K562 (cell line): ENCODE measurements at regions not wholly inside any gene's neighbourhood (a gene's known extent, or its start where the extent isn't known, plus 50 kb on each side); places are given as distances from the start of the nearest gene placed in this dataset.
A peak's percentile ranks its signal among the peaks of the same experiment; 100 is the strongest.

Experiments
- ATAC-seq: fragments of 200-7000 bp; cut with Tn5 transposase; 3 replicates; pipeline ENCODE4 v1.9.1; 2020; ENCODE audit warnings: moderate library complexity
- BruUV-seq: library from RNA; stranded (reverse); fragments of 400-500 nt; replicated peaks from 2 replicates; lab custom pipeline; 2021; lab: Mats Ljungman, UMichigan
- CTCF ChIA-PET: fragments of 300-600 bp; formaldehyde crosslinking; extraction: SDS; loops from one replicate; lab custom pipeline; 2021; ENCODE audit warnings: low intra/inter-chr PET ratio; lab: Yijun Ruan, JAX
- POLR2A ChIA-PET: fragments of 300-600, 350-650 bp; sonication (Branson Sonifier 250); formaldehyde crosslinking; extraction: SDS; loops from one replicate; lab custom pipeline; 2021; ENCODE audit warnings: antibody characterized with exemption, inconsistent platforms; lab: Yijun Ruan, JAX
- DNase-seq, 4 experiments: peaks; one replicate each; pipeline versions ENCODE4 v3.0.0 to v3.0.0-alpha.2; 2011 to 2018; ENCODE audit warnings: low spot score in 3 of 4, mixed read lengths in 3 of 4; ENCODE audit errors: extremely low read depth in 1 of 4
- FAIRE-seq: peaks from 2 replicates; lab custom pipeline; 2011; peaks lifted over from hg19 to GRCh38; lab: Jason Lieb, UNC
- H2AFZ ChIP-seq: 2 replicates; pipeline ENCODE4 v1.6.0; 2011; ENCODE audit warnings: low read depth, low read length, control low read depth, inconsistent platforms
- H3K27ac ChIP-seq: fragments of 200-600 bp; 3 replicates; pipeline ENCODE4 v1.8.0; 2011; ENCODE audit warnings: low read depth, mild to moderate bottlenecking, control low read depth, inconsistent platforms, low read length, moderate library complexity, mixed read lengths; ENCODE audit errors: extremely low read depth
- H3K27me3 ChIP-seq, 2 experiments: fragments of 300-600 bp in 1 of 2; 2 replicates in 1 of 2; 3 replicates in 1 of 2; pipeline versions ENCODE4 v1.6.0 to v1.8.0; 2011; ENCODE audit warnings: inconsistent platforms in 2 of 2, low read length in 2 of 2, mild to moderate bottlenecking in 1 of 2, mixed read lengths in 1 of 2, moderate library complexity in 1 of 2; ENCODE audit not compliant: control insufficient read depth in 2 of 2, insufficient read depth in 2 of 2
- H3K36me3 ChIP-seq: fragments of 300-600 bp; 3 replicates; pipeline ENCODE4 v1.8.0; 2011; ENCODE audit warnings: mild to moderate bottlenecking, low read length, inconsistent platforms; ENCODE audit not compliant: control insufficient read depth, insufficient read depth
- H3K4me1 ChIP-seq, 2 experiments: fragments of 200-600 bp in 1 of 2; replicated peaks in 1 of 2; 2 replicates in 1 of 2; 3 replicates in 1 of 2; pipeline versions ENCODE4 v1.5.1 to v1.8.0; 2011; ENCODE audit warnings: inconsistent platforms in 2 of 2, low read length in 2 of 2, mild to moderate bottlenecking in 1 of 2, mixed read lengths in 1 of 2, moderate library complexity in 1 of 2; ENCODE audit not compliant: control insufficient read depth in 2 of 2, insufficient read depth in 2 of 2
- H3K4me2 ChIP-seq: 2 replicates; pipeline ENCODE4 v1.6.1; 2011; ENCODE audit warnings: low read length, control low read depth, inconsistent platforms, mixed read lengths; ENCODE audit not compliant: insufficient read depth
- H3K4me3 ChIP-seq: fragments of 200-600 bp; sonication (generic), shearing (Covaris generic); 2 replicates; pipeline ENCODE4 v1.5.1; 2016; ENCODE audit warnings: control low read depth, inconsistent platforms
- H3K79me2 ChIP-seq: fragments of 200-600 bp; 3 replicates; pipeline ENCODE4 v1.8.0; 2011; ENCODE audit warnings: low read length, inconsistent platforms; ENCODE audit not compliant: control insufficient read depth, insufficient read depth
- H3K9ac ChIP-seq, 2 experiments: 2 replicates each; pipeline versions ENCODE4 v1.6.0 to v1.6.1; 2011; ENCODE audit warnings: low read depth in 2 of 2, low read length in 2 of 2, control low read depth in 1 of 2, inconsistent platforms in 1 of 2, mild to moderate bottlenecking in 1 of 2, mixed read lengths in 1 of 2; ENCODE audit not compliant: insufficient read depth in 1 of 2
- H3K9me1 ChIP-seq: one replicate; pipeline ENCODE4 v1.6.0; 2011; ENCODE audit warnings: inconsistent platforms, mild to moderate bottlenecking, low read length, moderate library complexity; ENCODE audit not compliant: control insufficient read depth, insufficient read depth
- H3K9me3 ChIP-seq: replicated peaks from 2 replicates; pipeline ENCODE4 v1.5.1; 2011; ENCODE audit warnings: low read depth, low read length, inconsistent platforms; ENCODE audit not compliant: control insufficient read depth, insufficient read depth
- H4K20me1 ChIP-seq: replicated peaks from 2 replicates; pipeline ENCODE4 v1.6.1; 2011; ENCODE audit warnings: low read length, inconsistent platforms, mixed read lengths; ENCODE audit not compliant: control insufficient read depth, insufficient read depth
- BRCA1 ChIP-seq, 2 experiments: fragments of 450-650 bp in 1 of 2; sonication (generic) in 1 of 2; formaldehyde crosslinking in 1 of 2; IDR thresholded peaks; 2 replicates each; pipeline versions ENCODE4 v1.5.0 to v1.6.1; 2017 to 2020; ENCODE audit warnings: mild to moderate bottlenecking in 1 of 2, missing genetic modification reagents in 1 of 2
- FOSL1 ChIP-seq: fragments of 200-800 bp; sonication (Bioruptor generic); conservative IDR thresholded peaks from 2 replicates; pipeline ENCODE4 v1.6.1; 2016; ENCODE audit warnings: missing genetic modification characterization, missing compliant biosample characterization
- NCOA4 ChIP-seq: fragments of 450-650 bp; IDR thresholded peaks from 2 replicates; pipeline ENCODE4 v1.6.1; 2018; ENCODE audit warnings: mild to moderate bottlenecking; ENCODE audit not compliant: partially characterized antibody
- POLR3A ChIP-seq: IDR thresholded peaks from 2 replicates; pipeline ENCODE4 v1.6.1; 2011; ENCODE audit warnings: borderline replicate concordance, mild to moderate bottlenecking, moderate library complexity; ENCODE audit not compliant: insufficient read length, insufficient read depth; ENCODE audit errors: extremely low read depth
- RFX5 ChIP-seq: IDR thresholded peaks from 2 replicates; pipeline ENCODE4 v1.6.1; 2011; ENCODE audit warnings: low read depth, mild to moderate bottlenecking, improper control_type of control experiment, low read length
- TCF7L2 ChIP-seq: fragments of 150-350 bp; IDR thresholded peaks from 2 replicates; pipeline ENCODE4 v1.6.1; 2016; ENCODE audit warnings: low read depth, mild to moderate bottlenecking, low read length, moderate library complexity
- TFE3 ChIP-seq: fragments of 450-650 bp; formaldehyde crosslinking; IDR thresholded peaks from 2 replicates; pipeline ENCODE4 v1.4.0; 2020; ENCODE audit warnings: mild to moderate bottlenecking, mixed read lengths
- ZBTB8A ChIP-seq: fragments of 450-650 bp; IDR thresholded peaks from 2 replicates; pipeline ENCODE4 v1.6.1; 2018; ENCODE audit warnings: mild to moderate bottlenecking, moderate library complexity; ENCODE audit not compliant: partially characterized antibody
- ZNF57 ChIP-seq: fragments of 450-650 bp; formaldehyde crosslinking; IDR thresholded peaks from 2 replicates; pipeline ENCODE4 v1.4.0; 2020; ENCODE audit warnings: mild to moderate bottlenecking, moderate library complexity
- ZNF780A ChIP-seq: fragments of 250-450 bp; sonication (Bioruptor Pico); IDR thresholded peaks from 2 replicates; pipeline ENCODE4 v1.5.0; 2021; ENCODE audit warnings: mild to moderate bottlenecking
- WGBS: fragments of 100-300 bp; shearing (Covaris generic); methylation state at CpG from one replicate; pipeline ENCODE4 v1.1.6; 2016; ENCODE audit warnings: low coverage, mixed read lengths; ENCODE audit not compliant: insufficient coverage; ENCODE audit errors: missing lambda C conversion rate; 5-methylcytosine and 5-hydroxymethylcytosine counted together
- in situ Hi-C: fragments of 300-500 bp; cut with MboI; formaldehyde crosslinking; loops from 4 replicates; pipeline ENCODE4 v1.15.0; 2018; ENCODE audit warnings: inconsistent platforms, mixed read lengths
- intact Hi-C: fragments of 100-400 bp; cut with micrococcal nuclease; formaldehyde crosslinking; loops from 2 replicates; pipeline ENCODE4 v1.14.2; 2022
- TF ChIP-seq, protein P1 (sequence below): fragments of 450-650 bp; formaldehyde crosslinking; IDR thresholded peaks from 2 replicates; pipeline ENCODE4 v1.4.0; 2022; ENCODE audit warnings: missing genetic modification characterization

GRCh38 chr7:13560441-13560840, 429.0 kb downstream of the ETV1 start:
- H3K9me1 ChIP-seq, result no peaks in the 10 kb centered on the region
- no peaks in the 10 kb centered on the region for H3K27me3 ChIP-seq
- no TSS peak for BruUV-seq
- H3K4me2 ChIP-seq, result no peak overlapping the region
- no peak overlapping the region for H3K9ac ChIP-seq
- in situ Hi-C loops (no loop called here), intact Hi-C loops (no loop called here)
- H3K4me1 ChIP-seq, result no peaks in the 10 kb centered on the region
- H3K27ac ChIP-seq, result no peak overlapping the region
- no peaks in the 10 kb centered on the region; the same call in 1 of the 2 replicates for H3K9me3 ChIP-seq
- ATAC-seq (no peak), FAIRE-seq (no peak), DNase-seq (no peak)
- H3K36me3 ChIP-seq, result no peaks in the 10 kb centered on the region
- H3K4me3 ChIP-seq, result no peak overlapping the region
- CTCF ChIA-PET, result no interaction called here
- H2AFZ ChIP-seq, result no peak overlapping the region
- no peaks in the 10 kb centered on the region for H4K20me1 ChIP-seq
- POLR2A ChIA-PET, result no interaction called here
- H3K79me2 ChIP-seq, result no peaks in the 10 kb centered on the region
- TF ChIP-seq ZNF57 (CRISPR knock-in tag), result no peak
- no peak for TF ChIP-seq BRCA1 (IDR thresholded peaks at IDR 0.05)
- TF ChIP-seq BRCA1 (CRISPR knock-in tag; IDR thresholded peaks at IDR 0.05), result no peak
- 0 out of 2 replicates have a peak, but pooled peaks have one; percentile 36 for TF ChIP-seq FOSL1 (tag)
- TF ChIP-seq RFX5, result no peak
- TF ChIP-seq TCF7L2, result no peak

- H3K27ac ChIP-seq, result no peak overlapping the region
- H3K79me2 ChIP-seq, result no peaks in the 10 kb centered on the region
- TF ChIP-seq, protein P1, sequence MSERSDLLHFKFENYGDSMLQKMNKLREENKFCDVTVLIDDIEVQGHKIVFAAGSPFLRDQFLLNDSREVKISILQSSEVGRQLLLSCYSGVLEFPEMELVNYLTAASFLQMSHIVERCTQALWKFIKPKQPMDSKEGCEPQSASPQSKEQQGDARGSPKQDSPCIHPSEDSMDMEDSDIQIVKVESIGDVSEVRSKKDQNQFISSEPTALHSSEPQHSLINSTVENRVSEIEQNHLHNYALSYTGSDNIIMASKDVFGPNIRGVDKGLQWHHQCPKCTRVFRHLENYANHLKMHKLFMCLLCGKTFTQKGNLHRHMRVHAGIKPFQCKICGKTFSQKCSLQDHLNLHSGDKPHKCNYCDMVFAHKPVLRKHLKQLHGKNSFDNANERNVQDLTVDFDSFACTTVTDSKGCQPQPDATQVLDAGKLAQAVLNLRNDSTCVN (CRISPR knock-in tag), result no peak
- no peak for TF ChIP-seq POLR3A
- TF ChIP-seq ZNF780A, result no peak
- TF ChIP-seq NCOA4, result no peak
- TF ChIP-seq ZBTB8A, result no peak
- no peak for TF ChIP-seq TFE3
- TF ChIP-seq, all 486 proteins: peak for 0
- no peaks in the 10 kb centered on the region; the same call in 1 of the 2 replicates for H3K9me3 ChIP-seq
- H3K9me1 ChIP-seq, result no peaks in the 10 kb centered on the region
- WGBS, result 0% methylated on average over 3 of the region's 3 CpGs
- H3K9ac ChIP-seq, result no peak overlapping the region
- no peaks in the 10 kb centered on the region for H3K36me3 ChIP-seq
- ChIA-PET POLR2A (no interaction called here), CTCF (no interaction called here)
- intact Hi-C loops (no loop called here), in situ Hi-C loops (no loop called here)
- H3K4me3 ChIP-seq, result no peak overlapping the region
- no peak for FAIRE-seq
- H3K4me1 ChIP-seq, result no peaks in the 10 kb centered on the region
- ATAC-seq, result no peak
- DNase-seq, result no peak
- H3K27me3 ChIP-seq, result no peaks in the 10 kb centered on the region
- no peak overlapping the region for H3K4me2 ChIP-seq
- H2AFZ ChIP-seq, result no peak overlapping the region
- no TSS peak for BruUV-seq
- H4K20me1 ChIP-seq, result no peaks in the 10 kb centered on the region
These were observed 426.2 kb downstream of the ETV1 start for GRCh38 chr7:13563257-13563656.
